ENCODE measurements at regions not wholly inside any gene's neighbourhood (a gene's known extent, or its start where the extent isn't known, plus 50 kb on each side); places are given as distances from the start of the nearest gene placed in this dataset.

DNA sequence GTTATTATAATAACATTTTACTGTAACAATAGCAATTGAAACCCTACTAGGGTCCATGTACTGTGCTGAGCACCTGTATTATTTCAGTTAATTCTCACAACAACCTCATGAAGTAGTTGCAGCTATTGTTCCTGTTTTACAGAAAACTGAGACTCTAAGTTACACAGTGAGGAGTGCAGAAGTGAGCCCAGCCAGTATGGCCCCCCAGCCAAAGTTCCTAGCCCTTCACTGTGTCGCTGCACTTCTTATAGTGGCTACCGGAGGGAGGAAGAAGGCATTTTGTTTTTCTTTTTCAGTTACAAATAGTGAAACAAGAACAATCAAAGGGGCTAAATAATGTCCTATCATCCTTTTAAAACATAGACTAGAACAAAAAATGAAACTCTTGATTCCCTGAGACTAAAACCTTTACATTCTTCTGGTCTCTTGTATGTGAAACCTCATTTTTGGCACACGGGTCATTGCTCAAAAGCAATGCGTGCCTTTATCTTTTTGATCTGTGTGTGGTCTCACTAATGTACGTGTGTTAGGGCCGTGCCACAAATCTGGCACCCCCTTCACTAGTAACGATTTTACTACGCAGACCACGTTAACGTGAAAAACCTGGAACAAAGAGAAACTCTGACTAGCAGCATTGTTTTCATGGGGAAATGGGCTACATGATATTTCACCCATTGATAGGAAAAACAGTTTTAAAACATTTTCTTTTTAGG is 88.7 kb downstream of the LLPH start:
- no peaks in the 10 kb centered on the region for H4K20me1 ChIP-seq (ENCODE audit: insufficient read depth)
- H3K27me3 ChIP-seq (ENCODE audit: insufficient read depth, low read depth), result no peaks in the 10 kb centered on the region
- H2AFZ ChIP-seq, result 0 out of 2 replicates have a peak overlapping the region, but pooled peaks have one; percentile 11
- no peak overlapping the region for H3K4me3 ChIP-seq
- H3K9me2 ChIP-seq (ENCODE audit: insufficient read depth), result no peaks in the 10 kb centered on the region
- no TSS peak for BruUV-seq (replicated peaks)
- no peak overlapping the region for H3K27ac ChIP-seq
- H3K79me2 ChIP-seq (ENCODE audit: low read depth), result no peaks in the 10 kb centered on the region
- intact Hi-C loops (cut with micrococcal nuclease; ENCODE audit: unreplicated experiment), result no loop called here
- CTCF ChIA-PET, result no interaction called here
- no peak for TF ChIP-seq EZH2 (IDR thresholded peaks at IDR 0.05; ENCODE audit: low read depth)
- TF ChIP-seq, protein P1, sequence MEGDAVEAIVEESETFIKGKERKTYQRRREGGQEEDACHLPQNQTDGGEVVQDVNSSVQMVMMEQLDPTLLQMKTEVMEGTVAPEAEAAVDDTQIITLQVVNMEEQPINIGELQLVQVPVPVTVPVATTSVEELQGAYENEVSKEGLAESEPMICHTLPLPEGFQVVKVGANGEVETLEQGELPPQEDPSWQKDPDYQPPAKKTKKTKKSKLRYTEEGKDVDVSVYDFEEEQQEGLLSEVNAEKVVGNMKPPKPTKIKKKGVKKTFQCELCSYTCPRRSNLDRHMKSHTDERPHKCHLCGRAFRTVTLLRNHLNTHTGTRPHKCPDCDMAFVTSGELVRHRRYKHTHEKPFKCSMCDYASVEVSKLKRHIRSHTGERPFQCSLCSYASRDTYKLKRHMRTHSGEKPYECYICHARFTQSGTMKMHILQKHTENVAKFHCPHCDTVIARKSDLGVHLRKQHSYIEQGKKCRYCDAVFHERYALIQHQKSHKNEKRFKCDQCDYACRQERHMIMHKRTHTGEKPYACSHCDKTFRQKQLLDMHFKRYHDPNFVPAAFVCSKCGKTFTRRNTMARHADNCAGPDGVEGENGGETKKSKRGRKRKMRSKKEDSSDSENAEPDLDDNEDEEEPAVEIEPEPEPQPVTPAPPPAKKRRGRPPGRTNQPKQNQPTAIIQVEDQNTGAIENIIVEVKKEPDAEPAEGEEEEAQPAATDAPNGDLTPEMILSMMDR (conservative IDR thresholded peaks at IDR 0.05), result no peak
- H3F3A ChIP-seq (ENCODE audit: insufficient read depth, low read depth), result no peaks in the 10 kb centered on the region
- H3K36me3 ChIP-seq (ENCODE audit: low read depth), result no peaks in the 10 kb centered on the region
- DNase-seq, result no peak
- POLR2A ChIA-PET (ENCODE audit: unreplicated experiment), result no interaction called here
- H3K4me2 ChIP-seq, result no peak overlapping the region
- H3K4me1 ChIP-seq (replicated peaks; ENCODE audit: insufficient read depth), result peaks cover 2% of the 10 kb centered on the region; the same call in 1 of the 2 replicates
- no peaks in the 10 kb centered on the region for H3K9me3 ChIP-seq (ENCODE audit: insufficient read depth, low read depth)

GRCh38 chr12:66036317-66036716 is 94.2 kb downstream of the LLPH start:
- peak; percentile 41 to 54 for DNase-seq
- H3K27me3 ChIP-seq (ENCODE audit: insufficient read depth, low read depth), result no peaks in the 10 kb centered on the region
- no peak overlapping the region for H3K27ac ChIP-seq
- intact Hi-C loops (cut with micrococcal nuclease; ENCODE audit: unreplicated experiment), result loop anchor here (2.0 to 5.0 kb wide), 2 partner anchors 51 to 480 kb away; no protein-coding TSS in a partner anchor
- ChIA-PET CTCF (no interaction called here), POLR2A (ENCODE audit: unreplicated experiment) (interaction anchor here (0.6 kb wide), 2 partner anchors 66 to 1498 kb away, joined by 3 to 4 read pairs; no protein-coding TSS in a partner anchor)
- H3K4me2 ChIP-seq, result no peak overlapping the region
- TF ChIP-seq, protein P1 (conservative IDR thresholded peaks at IDR 0.05), result no peak
- no peak for TF ChIP-seq EZH2 (IDR thresholded peaks at IDR 0.05; ENCODE audit: low read depth)
- no peaks in the 10 kb centered on the region for H4K20me1 ChIP-seq (ENCODE audit: insufficient read depth)
- H3K79me2 ChIP-seq (ENCODE audit: low read depth), result no peaks in the 10 kb centered on the region
- no peak overlapping the region for H2AFZ ChIP-seq
- no peaks in the 10 kb centered on the region for H3F3A ChIP-seq (ENCODE audit: insufficient read depth, low read depth)
- H3K36me3 ChIP-seq (ENCODE audit: low read depth), result no peaks in the 10 kb centered on the region
- H3K4me3 ChIP-seq, result no peak overlapping the region
- BruUV-seq (replicated peaks), result no TSS peak
- no peaks in the 10 kb centered on the region for H3K9me3 ChIP-seq (ENCODE audit: insufficient read depth, low read depth)
- H3K9me2 ChIP-seq (ENCODE audit: insufficient read depth), result no peaks in the 10 kb centered on the region
- H3K4me1 ChIP-seq (replicated peaks; ENCODE audit: insufficient read depth), result peaks cover 7% of the 10 kb centered on the region; the same call in 1 of the 2 replicates

DNA sequence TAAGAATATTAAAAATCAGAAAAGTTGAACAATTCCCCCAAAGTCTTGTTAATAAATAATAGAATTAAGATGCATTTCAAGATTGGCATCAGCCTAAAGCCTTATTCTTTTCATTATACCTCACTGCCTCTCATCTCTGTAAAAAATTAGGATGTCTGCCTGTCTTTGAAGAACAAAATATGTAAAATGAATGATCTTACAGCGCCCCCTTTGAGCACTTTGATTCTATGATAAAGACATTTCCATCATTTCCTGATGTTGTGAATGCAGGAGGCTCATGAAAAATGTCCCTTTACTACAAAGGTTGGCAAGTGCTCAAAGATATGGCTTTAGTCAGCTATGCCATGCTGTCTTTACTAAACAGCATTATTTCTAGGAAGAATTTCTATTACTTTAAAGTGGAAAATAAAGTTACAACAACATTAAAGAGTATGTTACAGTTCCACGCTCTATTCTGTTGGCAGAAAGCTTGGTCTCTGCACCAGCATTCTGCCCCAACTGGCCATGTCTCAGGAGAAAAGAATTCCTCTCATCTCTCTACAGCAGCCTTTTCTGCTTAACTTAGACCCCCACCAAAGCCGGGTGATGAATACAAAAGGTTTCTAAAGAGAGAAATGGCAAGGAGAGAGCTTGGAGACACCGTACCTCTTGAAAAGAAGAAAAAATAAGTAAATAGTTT is 95.1 kb downstream of the LLPH start:
- Histone ChIP-seq H3K4me1 (replicated peaks; ENCODE audit: insufficient read depth) (peaks cover 7% of the 10 kb centered on the region; the same call in 1 of the 2 replicates), H3F3A (ENCODE audit: insufficient read depth, low read depth) (no peaks in the 10 kb centered on the region), H3K36me3 (ENCODE audit: low read depth) (no peaks in the 10 kb centered on the region), H3K4me2 (no peak overlapping the region), H3K4me3 (no peak overlapping the region), H3K9me3 (ENCODE audit: insufficient read depth, low read depth) (no peaks in the 10 kb centered on the region), H3K79me2 (ENCODE audit: low read depth) (no peaks in the 10 kb centered on the region), H3K27me3 (ENCODE audit: insufficient read depth, low read depth) (no peaks in the 10 kb centered on the region), H4K20me1 (ENCODE audit: insufficient read depth) (no peaks in the 10 kb centered on the region), H2AFZ (no peak overlapping the region), H3K9me2 (ENCODE audit: insufficient read depth) (no peaks in the 10 kb centered on the region), H3K27ac (no peak overlapping the region)
- CTCF ChIA-PET, result no interaction called here
- BruUV-seq (replicated peaks), result no TSS peak
- TF ChIP-seq, protein P1 (conservative IDR thresholded peaks at IDR 0.05), result peak; percentile 68
- TF ChIP-seq EZH2 (IDR thresholded peaks at IDR 0.05; ENCODE audit: low read depth), result no peak
- POLR2A ChIA-PET (ENCODE audit: unreplicated experiment), result no interaction called here
- no peak for DNase-seq
- intact Hi-C loops (cut with micrococcal nuclease; ENCODE audit: unreplicated experiment), result loop anchor here (1.0 to 5.0 kb wide), 3 partner anchors 52 to 433 kb away; no protein-coding TSS in a partner anchor

Data from PC-9 (cell line).